GM18511 (cell line): ENCODE measurements at regions not wholly inside any gene's neighbourhood (a gene's known extent, or its start where the extent isn't known, plus 50 kb on each side); places are given as distances from the start of the nearest gene placed in this dataset.
"Not testable (repeated sequence)": the region's sequence is repeated elsewhere in the genome, so short reads cannot be mapped to it uniquely, and the experiment has no call there.

Experiments
- ATAC-seq: cut with Tn5 transposase; IDR thresholded peaks from one replicate; pipeline ENCODE4 v1.9.1; 2021; ENCODE audit warnings: mild to moderate bottlenecking, moderate library complexity; ENCODE audit not compliant: unreplicated experiment

DNA sequence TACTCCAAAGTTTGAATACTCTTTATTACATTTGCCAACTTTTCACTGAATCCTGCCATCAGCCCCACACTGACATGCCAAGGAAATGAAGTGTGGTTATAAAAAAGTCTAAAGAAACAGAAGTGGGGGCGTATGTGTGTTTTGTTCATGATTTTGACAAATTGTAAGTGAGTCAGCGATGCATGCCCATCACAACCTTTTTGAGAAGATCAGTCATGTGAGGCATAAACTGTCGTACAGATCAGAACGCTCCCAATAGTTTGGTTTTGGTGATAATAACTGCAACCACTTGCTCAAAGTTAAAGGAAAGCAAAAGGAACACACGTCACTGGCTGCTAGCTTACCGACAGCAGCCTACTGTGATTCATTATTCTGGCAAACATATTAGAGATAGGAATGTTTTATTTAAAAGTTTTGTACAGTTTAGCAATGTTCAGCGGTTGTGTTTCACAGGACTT lies 95.6 kb downstream of the RGS2 start:
- no peak for ATAC-seq

- ATAC-seq, result no peak
These were observed 96.2 kb downstream of the RGS2 start for GRCh38 chr1:192905049-192905448.

- ATAC-seq, result no peak
These were observed 97.5 kb downstream of the RGS2 start for GRCh38 chr1:192906334-192906733.

DNA sequence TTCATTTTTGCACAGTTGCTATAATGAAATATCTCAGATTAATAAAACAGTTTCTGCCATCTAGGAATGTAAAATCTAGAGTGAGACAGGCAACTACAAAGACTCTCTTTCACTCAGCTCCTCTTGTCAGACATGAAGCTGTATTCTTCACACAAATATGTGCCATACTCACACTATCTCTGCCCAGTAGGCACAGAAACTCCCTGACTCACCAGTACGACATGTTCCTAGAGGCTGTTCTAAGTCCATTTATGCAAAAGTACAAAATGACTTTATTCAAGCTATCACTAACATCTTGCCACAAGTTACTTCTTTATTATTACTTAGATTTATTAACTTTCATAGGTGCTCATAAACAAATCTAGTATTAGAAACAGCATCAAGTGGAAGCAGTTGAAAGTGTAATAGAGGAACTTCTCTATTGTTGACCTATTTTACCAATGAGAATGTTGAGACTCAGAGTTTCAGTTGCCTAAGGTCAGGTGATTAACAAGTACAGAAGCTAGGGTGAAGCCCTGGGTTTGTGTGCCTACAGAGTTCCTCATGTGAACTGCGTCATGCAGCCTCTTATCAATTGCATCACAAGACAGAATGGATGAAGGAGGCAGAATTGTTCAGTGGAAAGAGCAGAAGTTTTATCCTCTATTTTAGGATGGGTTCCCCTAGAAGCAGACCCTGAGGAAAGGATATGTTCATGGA lies 98.9 kb downstream of the RGS2 start:
- ATAC-seq, result peak; percentile 57

DNA sequence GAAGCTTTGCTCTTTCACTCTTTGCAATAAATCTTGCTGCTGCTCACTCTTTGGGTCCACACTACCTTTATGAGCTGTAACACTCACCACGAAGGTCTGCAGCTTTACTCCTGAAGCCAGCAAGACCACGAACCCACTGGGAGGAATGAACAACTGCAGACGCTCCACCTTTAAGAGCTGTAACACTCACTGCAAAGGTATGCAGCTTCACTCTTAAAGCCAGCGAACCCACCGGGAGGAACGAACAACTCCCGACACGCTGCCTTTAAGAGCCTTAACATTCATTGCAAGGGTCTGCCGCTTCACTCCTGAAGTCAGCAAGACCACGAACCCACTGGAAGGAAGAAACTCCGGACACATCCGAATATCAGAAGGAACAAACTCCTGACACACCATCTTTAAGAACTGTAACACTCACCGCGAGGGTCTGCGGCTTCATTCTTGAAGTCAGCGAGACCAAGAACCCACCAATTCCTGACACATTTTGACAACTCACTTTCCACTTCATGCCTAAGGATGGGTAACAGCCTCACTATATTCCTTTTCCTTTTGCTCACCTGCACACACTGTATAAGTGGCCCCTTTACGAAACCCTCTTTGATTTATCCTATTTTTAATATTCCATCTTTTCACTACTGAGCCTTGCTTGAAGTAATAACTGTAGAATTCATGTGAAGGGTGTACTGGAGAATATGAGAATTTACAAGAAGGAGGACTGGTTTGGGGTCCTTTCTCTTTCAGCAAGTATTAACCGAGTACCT lies 103.2 kb downstream of the RGS2 start:
- not testable (repeated sequence) for ATAC-seq

GRCh38 chr1:192913683-192914082 lies 104.8 kb downstream of the RGS2 start:
- peak; percentile 45 for ATAC-seq

DNA sequence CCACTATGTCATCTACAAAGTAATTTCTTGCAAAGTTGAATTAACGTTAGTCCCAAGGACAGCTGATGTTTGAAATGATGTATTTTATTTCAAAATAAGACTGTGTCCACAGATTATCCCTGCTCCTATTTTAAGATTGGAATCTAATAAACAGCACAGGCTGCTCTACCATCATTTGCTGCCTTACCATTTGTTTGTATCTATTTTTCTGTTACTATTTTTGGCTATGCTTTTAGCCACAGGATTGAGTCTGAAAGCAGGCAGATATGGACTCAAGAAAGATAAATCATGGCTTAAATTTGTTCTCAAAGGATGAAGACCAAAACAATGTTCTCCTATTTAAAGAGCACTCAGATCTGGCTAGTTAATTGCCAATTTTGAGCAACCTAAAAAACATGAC lies 105.3 kb downstream of the RGS2 start:
- ATAC-seq, result no peak

DNA sequence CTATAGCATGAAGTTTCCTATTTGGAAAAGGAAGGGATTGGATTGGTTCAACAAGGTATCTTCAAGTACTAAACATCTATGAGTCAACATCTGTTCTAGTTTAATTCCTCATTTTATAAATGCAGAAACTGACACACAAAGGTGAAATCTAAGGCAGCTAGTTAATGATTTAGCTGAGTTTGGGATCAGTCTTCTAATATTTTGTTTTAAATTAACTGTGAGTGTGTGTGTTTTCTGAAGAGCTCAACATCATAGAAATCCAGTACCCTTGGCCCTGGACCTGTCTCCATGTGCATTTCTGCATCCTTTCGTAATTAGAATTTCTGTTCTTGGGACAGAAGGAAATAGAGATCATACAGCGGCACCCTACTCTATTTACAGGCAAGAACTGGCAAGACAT lies 105.9 kb downstream of the RGS2 start:
- no peak for ATAC-seq

DNA sequence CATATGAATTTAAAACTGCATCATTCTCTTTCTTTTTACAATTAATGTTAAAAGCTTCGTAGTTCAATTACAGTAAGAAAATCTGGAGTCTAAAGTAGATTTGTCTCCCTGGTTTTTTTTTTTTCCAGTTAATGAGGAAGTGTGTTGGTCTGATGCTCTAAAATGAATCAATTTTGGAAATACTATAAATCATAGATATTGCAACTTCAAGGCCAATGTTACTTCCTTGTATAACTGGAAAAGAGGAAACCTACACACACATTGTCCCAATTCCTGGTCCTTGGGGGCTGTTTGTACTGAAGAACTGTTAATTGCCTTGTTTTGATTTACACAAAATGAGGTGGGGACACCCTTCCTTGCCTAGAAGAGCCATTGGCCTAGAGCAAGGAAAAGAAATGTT lies 107.2 kb downstream of the RGS2 start:
- ATAC-seq, result no peak

- ATAC-seq, result no peak
These were observed 109.4 kb downstream of the RGS2 start for GRCh38 chr1:192918259-192918658.

DNA sequence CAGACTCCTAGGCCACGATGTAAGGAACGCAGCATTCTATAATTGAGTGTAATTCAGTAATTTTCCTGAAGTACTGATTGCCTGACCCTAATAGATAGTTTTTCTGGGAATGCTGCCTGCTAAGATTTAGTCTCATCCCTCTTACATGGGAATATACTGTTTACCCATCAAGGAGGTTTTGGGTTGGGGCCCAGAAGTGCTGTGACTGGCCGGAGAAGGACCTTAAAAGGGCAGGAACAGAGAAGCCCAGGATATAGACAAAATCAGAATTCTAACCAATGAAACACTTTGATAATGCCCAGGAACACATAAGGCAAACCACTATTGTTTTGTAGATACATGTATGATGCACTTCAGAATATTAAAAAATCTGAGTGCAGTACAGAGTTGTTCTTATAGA lies 111.6 kb downstream of the RGS2 start:
- ATAC-seq, result no peak

DNA sequence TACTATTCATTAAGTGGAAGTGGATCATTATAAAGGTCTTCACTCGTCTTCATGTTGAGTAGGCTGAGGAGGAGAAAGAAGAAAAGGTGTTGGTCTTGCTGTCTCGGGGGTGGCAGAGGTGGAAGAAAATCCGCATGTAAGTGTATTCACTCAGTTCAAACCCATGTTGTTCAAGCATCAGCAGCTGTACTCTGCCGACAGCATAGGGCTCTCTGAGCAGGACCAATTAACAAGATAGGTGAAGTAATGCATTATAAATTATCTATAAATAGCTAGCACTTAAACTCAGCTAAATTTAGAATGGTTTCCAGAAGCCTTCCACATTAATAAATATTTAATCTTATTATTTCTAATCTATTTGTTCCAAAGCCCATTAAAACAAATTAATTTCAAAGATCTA lies 116.8 kb downstream of the RGS2 start:
- ATAC-seq, result no peak

- ATAC-seq, result no peak
These were observed 117.9 kb downstream of the RGS2 start for GRCh38 chr1:192926736-192927135.

DNA sequence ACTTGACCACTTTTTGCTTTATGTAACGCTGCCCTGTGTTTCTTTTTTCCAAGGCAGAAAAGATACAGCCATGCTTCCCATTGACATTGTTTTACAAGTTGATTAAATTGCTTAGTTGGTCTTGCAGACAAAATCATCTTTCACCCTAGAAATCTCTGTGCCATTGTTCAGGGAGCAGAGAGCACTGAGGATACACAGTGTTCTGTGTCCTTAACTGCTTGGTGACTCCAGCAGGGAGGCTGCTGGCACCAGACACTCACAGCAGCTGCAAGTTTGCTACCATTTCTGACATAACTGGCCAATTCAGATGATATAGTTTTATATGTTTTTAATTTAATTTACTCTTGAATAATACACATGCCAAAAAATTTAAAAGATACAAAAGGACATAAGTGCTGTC lies 118.7 kb downstream of the RGS2 start:
- ATAC-seq, result no peak

DNA sequence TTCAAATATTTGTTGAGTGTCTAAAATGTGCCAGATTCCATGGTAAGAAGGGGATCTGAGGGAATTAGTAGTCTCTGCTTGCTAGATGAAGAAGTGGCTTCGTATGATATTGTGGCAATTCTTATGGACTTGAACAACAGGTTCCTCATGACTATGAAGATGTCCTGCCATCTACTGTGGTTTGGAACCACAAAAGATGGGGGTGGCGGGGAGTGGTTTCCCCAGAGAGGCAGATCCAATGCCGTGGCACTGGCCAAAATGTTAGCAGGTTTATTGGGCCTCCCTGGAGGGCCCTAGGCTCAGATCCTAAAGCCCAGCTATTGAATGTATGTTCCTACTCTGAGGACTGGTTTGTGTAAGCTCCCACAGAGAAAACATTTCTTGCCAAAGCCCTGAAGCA lies 120.8 kb downstream of the RGS2 start:
- no peak for ATAC-seq

GRCh38 chr1:192933744-192934143 lies 124.9 kb downstream of the RGS2 start:
- ATAC-seq, result no peak

DNA sequence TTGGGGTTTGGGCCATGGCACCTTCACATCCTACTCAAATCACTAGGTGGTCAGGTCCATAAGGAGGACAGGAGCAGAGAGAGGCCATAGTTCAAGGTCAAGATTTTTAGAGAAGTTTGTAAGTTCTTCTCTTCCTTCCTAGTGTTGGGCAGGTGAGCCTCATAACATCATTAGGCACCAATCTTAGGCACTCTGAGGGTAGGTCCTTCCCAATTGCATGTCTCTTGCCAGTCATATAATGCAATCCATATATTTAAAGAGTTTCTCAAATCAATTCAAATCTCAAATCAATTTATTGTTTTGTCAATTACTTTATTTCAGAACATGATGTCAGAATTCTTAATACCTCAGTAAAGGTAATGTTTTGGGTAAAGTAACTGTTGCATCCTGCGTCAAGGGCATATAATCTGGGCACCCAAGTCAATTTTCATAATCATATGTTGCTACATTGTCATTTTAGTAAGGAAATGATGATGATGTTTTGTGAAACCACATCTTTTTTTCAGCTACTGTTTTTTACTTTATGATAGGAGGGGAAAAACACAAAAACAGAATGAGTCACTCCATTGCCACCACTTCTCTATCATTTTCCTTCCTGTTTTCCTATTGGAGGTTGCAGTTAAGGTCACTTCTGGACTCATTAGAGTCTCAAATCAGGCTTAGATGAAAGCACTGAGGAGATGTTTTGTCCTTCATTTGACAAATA lies 122.7 kb downstream of the UCHL5 start:
- ATAC-seq, result no peak

DNA sequence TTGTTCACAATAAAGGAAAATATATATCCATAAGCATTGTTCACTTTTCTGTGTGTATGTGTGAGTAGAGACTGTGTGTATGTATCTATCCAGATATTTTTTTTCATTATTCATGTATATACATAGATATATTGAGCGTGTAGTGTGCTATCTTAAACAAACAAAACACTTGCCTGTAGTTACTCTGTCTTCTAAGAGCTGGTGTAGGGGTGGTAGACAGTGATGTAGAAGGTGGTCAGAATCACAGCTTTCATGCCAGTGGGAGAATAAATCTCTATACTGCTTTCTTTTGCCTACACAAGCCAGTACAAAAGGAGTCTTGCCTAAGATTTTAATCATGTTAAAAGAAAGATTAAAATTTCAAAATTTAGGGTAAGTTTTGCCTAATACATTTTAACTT lies 122.0 kb downstream of the UCHL5 start:
- no peak for ATAC-seq

DNA sequence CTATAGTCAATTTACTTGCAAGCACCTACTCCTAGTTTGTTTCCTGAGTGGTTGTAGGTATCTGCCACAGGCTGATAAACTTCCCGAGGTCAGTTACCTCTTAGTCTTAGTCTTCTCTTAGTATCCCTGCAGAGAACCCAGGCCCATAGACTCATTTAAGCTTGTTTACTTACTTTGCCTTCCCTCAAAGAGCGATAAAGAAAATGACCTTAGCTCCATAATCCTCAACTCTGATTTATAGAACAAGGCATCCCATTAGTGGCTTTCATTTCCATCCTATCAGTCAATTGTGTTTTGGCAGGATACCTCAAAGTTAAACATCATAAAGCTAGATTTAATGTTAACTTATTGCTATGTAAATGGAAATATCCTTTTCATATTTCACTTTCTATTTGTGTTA lies 119.7 kb downstream of the UCHL5 start:
- no peak for ATAC-seq

DNA sequence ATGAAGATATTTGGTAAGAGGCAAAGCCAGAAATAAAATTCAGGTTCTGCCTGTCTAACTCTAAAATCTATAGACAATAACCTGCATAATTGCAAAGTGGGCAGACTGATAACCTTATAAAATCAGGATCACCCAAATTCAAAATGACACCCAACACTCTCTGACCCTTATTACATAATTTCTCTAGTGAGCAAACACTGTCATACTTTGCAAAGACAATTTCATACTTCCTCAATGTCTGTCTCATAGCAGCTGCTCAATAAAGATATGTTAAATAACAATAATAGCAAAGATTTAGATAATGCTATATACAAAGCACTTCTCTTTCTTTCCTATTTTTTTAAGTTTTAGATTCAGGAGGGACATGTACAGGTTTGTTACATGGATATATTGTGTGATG lies 118.5 kb downstream of the UCHL5 start:
- no peak for ATAC-seq

- ATAC-seq, result peak; percentile 83
These were observed 117.3 kb downstream of the UCHL5 start for GRCh38 chr1:192941722-192942411.
